Suprapubic skin (tissue), 4 donors: ENCODE measurements at regions not wholly inside any gene's neighbourhood (a gene's known extent, or its start where the extent isn't known, plus 50 kb on each side); places are given as distances from the start of the nearest gene placed in this dataset.

Experiments used
- DNase-seq, 2 donors: peaks; one replicate each; pipeline ENCODE4 v3.0.0-alpha.2; 2019; ENCODE audit warnings: low spot score in 2 of 2
- H3K27ac ChIP-seq: fragments of 200-600 bp; sonication (generic); one replicate; pipeline ENCODE4 v1.5.1; 2019
- H3K27me3 ChIP-seq: fragments of 200-600 bp; sonication (generic); one replicate; pipeline ENCODE4 v1.5.1; 2019
- H3K36me3 ChIP-seq: fragments of 200-600 bp; sonication (generic); one replicate; pipeline ENCODE4 v1.5.1; 2019
- H3K4me1 ChIP-seq: fragments of 200-600 bp; sonication (generic); one replicate; pipeline ENCODE4 v1.5.1; 2019
- H3K4me3 ChIP-seq: fragments of 200-600 bp; sonication (generic); one replicate; pipeline ENCODE4 v1.5.1; 2019; ENCODE audit warnings: mild to moderate bottlenecking
- H3K9me3 ChIP-seq: fragments of 200-600 bp; sonication (generic); one replicate; pipeline ENCODE4 v1.5.1; 2019
- EP300 ChIP-seq: sonication (generic); formaldehyde crosslinking; IDR thresholded peaks from one replicate; pipeline ENCODE4 v1.6.1; 2017; ENCODE audit warnings: antibody characterized with exemption
- POLR2A ChIP-seq, 2 donors: fragments of 450-650 bp; IDR thresholded peaks; one replicate each; pipeline ENCODE4 v1.6.1; 2017; ENCODE audit warnings: antibody characterized with exemption in 2 of 2, mild to moderate bottlenecking in 2 of 2, moderate library complexity in 2 of 2
- POLR2AphosphoS5 ChIP-seq, 3 donors: sonication (generic); formaldehyde crosslinking; IDR thresholded peaks; one replicate each; pipeline ENCODE4 v1.6.1; 2017; ENCODE audit warnings: antibody characterized with exemption in 3 of 3
- WGBS: methylation state at CpG from one replicate; pipeline ENCODE4 v1.1.5; 2018; 5-methylcytosine and 5-hydroxymethylcytosine counted together
- TF ChIP-seq, protein P1 (sequence below), 2 donors: fragments of 200-600 bp in 1 of 2; fragments of 450-650 bp in 1 of 2; sonication (generic) in 1 of 2; IDR thresholded peaks; one replicate each; pipeline ENCODE4 v1.5.1; 2016 to 2019; ENCODE audit warnings: antibody characterized with exemption in 2 of 2, mild to moderate bottlenecking in 1 of 2, moderate library complexity in 1 of 2

DNA sequence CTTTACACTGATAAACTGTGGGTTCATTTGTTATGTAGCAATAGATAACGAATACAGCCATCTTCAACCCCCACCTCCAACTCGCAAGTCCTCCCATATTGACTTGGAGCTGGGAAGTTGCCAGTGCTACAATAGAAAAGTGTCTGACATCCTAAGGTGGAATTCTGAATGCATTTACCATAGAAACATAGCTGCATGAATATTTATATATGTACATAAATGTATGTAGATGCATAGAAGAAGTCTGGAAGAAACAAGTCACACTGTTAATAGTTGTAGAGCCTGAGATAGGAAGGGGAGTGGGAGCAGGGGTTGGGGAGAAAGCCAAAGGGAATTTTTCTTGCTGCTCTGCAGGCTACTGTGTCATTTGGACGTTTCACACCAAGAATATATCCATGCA is 88.1 kb upstream of the SSBP2 start:
- no peak for TF ChIP-seq POLR2A (IDR thresholded peaks at IDR 0.05)
- TF ChIP-seq EP300 = no peak
- no peak for TF ChIP-seq POLR2AphosphoS5 (IDR thresholded peaks at IDR 0.05)
- TF ChIP-seq, protein P1, sequence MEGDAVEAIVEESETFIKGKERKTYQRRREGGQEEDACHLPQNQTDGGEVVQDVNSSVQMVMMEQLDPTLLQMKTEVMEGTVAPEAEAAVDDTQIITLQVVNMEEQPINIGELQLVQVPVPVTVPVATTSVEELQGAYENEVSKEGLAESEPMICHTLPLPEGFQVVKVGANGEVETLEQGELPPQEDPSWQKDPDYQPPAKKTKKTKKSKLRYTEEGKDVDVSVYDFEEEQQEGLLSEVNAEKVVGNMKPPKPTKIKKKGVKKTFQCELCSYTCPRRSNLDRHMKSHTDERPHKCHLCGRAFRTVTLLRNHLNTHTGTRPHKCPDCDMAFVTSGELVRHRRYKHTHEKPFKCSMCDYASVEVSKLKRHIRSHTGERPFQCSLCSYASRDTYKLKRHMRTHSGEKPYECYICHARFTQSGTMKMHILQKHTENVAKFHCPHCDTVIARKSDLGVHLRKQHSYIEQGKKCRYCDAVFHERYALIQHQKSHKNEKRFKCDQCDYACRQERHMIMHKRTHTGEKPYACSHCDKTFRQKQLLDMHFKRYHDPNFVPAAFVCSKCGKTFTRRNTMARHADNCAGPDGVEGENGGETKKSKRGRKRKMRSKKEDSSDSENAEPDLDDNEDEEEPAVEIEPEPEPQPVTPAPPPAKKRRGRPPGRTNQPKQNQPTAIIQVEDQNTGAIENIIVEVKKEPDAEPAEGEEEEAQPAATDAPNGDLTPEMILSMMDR (IDR thresholded peaks at IDR 0.05) = no peak
- H3K36me3 ChIP-seq = no peaks in the 10 kb centered on the region
- no peak overlapping the region for H3K4me3 ChIP-seq
- peaks cover 11% of the 10 kb centered on the region for H3K4me1 ChIP-seq
- H3K27me3 ChIP-seq = no peaks in the 10 kb centered on the region
- no peaks in the 10 kb centered on the region for H3K9me3 ChIP-seq
- no peak for DNase-seq
- no peak overlapping the region for H3K27ac ChIP-seq
- 80% methylated on average over 3 of the region's 3 CpGs for WGBS

DNA sequence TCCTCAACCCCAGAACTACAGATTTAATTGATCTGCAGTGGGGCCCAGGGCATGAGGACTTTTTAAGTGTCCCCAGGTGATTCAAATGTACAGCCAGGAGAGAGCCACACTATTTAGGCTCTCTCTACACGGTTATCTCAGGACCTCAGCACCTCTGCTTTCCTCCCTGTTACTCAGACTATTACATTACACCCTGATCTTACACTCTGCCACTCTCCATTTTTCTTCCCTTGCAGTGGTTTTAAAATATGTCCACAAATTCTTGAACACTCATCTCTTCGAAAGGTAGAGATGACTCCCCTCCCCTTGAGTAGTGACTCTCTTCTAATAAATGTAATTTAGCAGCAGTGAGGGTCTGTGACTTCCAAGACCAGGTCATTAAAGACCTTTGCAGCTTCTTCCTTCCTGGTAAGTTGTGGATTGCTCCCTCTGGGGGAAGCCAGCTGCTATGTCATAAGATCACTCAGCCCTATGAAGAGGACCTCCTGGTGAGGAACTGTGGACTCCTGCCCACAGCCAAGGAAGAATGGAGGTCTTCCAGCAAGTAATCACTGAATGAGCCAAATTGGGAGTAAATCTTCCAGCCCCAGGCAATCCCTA is 87.5 kb upstream of the SSBP2 start:
- 78% methylated on average over 2 of the region's 2 CpGs for WGBS
- DNase-seq = no peak

DNA sequence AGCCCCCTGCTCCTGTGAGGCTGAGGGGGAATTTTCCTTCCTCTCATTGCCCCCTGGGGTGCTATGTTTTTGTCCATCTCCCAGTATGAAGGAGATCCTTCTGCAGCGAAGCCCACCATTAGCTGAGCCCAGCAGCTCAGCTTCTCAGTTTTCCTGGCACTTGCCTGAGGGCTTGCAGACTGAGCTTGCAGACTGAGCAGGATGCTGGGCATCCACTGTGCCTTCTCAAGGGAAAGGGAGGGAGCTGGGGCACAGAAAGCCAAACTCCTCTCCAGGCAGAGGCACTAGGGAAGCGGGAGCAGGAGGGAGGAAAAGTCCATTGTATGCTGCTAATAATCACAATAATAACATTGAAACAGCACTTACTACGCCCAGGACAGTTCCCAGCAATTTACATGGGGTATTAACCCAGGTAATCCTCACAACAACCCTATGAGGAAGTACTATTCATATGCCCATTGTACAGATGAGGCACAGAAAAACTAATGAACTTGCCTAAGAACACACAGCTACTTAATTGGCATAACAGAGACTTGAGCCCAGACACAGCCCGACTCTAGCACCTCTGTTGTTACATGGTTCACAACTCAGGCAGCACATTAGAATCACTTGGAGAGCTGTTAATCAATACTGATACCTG is 86.9 kb upstream of the SSBP2 start:
- TF ChIP-seq EP300 (no peak), POLR2A (IDR thresholded peaks at IDR 0.05) (no peak), POLR2AphosphoS5 (IDR thresholded peaks at IDR 0.05) (no peak)
- TF ChIP-seq, protein P1 (IDR thresholded peaks at IDR 0.05) = no peak
- 98% methylated on average over 4 of the region's 4 CpGs for WGBS

More for the DNA sequence above, 87.5 kb upstream of the SSBP2 start:
- Histone ChIP-seq H3K4me1 (peaks cover 10% of the 10 kb centered on the region), H3K9me3 (no peaks in the 10 kb centered on the region), H3K27me3 (no peaks in the 10 kb centered on the region), H3K27ac (no peak overlapping the region), H3K36me3 (no peaks in the 10 kb centered on the region), H3K4me3 (no peak overlapping the region)
- TF ChIP-seq, protein P1 (IDR thresholded peaks at IDR 0.05) = peak in 1 of 2 donors; percentile 32
- TF ChIP-seq POLR2AphosphoS5 (IDR thresholded peaks at IDR 0.05) = no peak
- no peak for TF ChIP-seq EP300
- TF ChIP-seq POLR2A (IDR thresholded peaks at IDR 0.05) = no peak

DNA sequence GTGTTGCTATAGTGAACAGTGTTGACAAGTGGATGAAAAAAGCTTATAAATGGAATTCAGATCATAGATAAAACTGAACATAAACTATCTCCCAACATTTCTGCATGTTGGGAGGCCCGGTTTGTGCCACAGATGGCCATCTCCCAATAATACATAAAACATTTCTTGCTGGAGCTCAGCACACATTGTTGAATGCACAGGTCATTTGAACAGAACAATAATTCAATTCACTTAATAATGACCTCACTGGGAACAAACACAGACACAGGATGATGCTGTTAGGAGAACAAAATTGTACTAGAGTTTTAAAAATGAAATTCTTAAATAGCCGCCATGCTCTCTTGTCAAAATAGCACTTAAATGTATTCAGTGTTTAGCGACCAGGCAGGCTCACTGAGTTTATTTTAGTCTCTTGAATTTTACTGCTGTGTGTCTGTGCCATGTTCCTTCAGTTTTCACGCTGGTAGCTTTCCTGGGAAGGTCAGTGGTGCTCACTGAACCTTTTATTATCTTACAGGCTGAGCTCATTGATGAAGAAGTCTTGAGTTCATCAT is 85.0 kb upstream of the SSBP2 start:
- Histone ChIP-seq H3K27ac (no peak overlapping the region), H3K9me3 (no peaks in the 10 kb centered on the region), H3K36me3 (no peaks in the 10 kb centered on the region), H3K4me1 (no peaks in the 10 kb centered on the region), H3K4me3 (no peak overlapping the region), H3K27me3 (no peaks in the 10 kb centered on the region)
- WGBS = 58% methylated on average over 4 of the region's 4 CpGs
- TF ChIP-seq EP300 = no peak
- TF ChIP-seq POLR2AphosphoS5 (IDR thresholded peaks at IDR 0.05) = no peak
- TF ChIP-seq POLR2A (IDR thresholded peaks at IDR 0.05) = no peak
- TF ChIP-seq, protein P1 (IDR thresholded peaks at IDR 0.05) = no peak
- DNase-seq = no peak

More for the DNA sequence above, 86.9 kb upstream of the SSBP2 start:
- Histone ChIP-seq H3K4me3 (no peak overlapping the region), H3K27me3 (no peaks in the 10 kb centered on the region), H3K9me3 (no peaks in the 10 kb centered on the region), H3K36me3 (no peaks in the 10 kb centered on the region), H3K4me1 (peaks cover 4% of the 10 kb centered on the region), H3K27ac (no peak overlapping the region)
- no peak for DNase-seq

DNA sequence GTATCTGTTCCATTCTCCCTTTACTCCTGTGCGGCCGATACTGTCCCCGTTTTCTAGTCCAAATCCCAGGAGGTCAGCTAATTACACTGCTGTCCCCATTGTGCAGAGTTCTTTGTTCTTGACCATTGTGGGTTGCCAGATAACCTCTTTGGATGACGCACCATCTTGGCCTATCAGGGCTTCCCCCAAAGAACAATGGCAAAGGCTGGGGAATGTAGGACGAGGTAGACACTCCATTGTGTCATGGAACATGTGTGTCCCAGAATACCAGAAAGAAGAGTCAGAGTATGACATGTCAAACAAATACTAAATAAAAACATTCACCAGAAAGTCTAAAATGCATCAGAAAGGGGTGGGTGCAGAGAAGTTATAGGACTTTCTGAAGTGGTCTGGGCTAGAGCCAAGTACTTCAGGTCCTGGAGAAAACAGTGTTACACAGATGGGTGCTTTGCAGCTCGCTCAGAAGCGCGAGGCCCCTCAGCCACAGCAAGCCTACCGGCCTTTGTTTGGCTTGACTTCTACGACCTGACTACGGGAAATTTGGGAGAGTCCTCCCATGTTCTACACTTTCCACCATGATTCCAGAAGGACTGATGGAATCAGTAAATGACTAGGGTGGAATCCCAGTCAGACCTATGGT is 83.2 kb upstream of the SSBP2 start:
- H3K9me3 ChIP-seq = no peaks in the 10 kb centered on the region
- TF ChIP-seq POLR2A (IDR thresholded peaks at IDR 0.05) = no peak
- TF ChIP-seq, protein P1 (IDR thresholded peaks at IDR 0.05) = no peak
- TF ChIP-seq POLR2AphosphoS5 (IDR thresholded peaks at IDR 0.05) = no peak
- no peak for TF ChIP-seq EP300
- no peak for DNase-seq
- no peaks in the 10 kb centered on the region for H3K27me3 ChIP-seq
- WGBS = 88% methylated on average over 11 of the region's 11 CpGs
- H3K27ac ChIP-seq = no peak overlapping the region
- no peak overlapping the region for H3K4me3 ChIP-seq
- no peaks in the 10 kb centered on the region for H3K36me3 ChIP-seq
- no peaks in the 10 kb centered on the region for H3K4me1 ChIP-seq
